ENCODE measurements at regions not wholly inside any gene's neighbourhood (a gene's known extent, or its start where the extent isn't known, plus 50 kb on each side); places are given as distances from the start of the nearest gene placed in this dataset.

DNA sequence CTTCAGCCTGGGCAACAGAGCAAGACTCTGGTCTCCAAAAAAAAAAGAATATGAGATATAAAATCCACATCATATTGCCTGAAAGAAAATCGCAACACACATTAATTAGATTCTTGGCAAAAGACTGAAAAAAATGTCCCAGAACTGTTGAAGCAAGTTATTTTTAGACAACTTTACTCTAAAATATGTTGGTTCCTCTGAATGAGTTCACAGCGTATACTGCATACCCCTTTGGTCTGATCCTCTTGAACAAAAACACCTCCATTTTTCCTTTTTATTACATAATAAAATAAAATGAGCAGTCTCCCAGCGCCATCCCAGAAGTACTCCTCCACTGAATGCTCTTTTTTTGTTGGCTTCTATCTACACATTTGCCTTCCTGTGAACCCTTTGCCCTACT lies 126.0 kb upstream of the TMEM170B start:
- H2BK20ac ChIP-seq (ENCODE audit: low read depth, low read length) = no peak overlapping the region
- peak overlapping the region in 1 of 2 experiments; percentile 34; a peak in 1 of 4 replicates for H4K8ac ChIP-seq (ENCODE audit: low read depth in 2 of 2, low read length in 2 of 2)
- ChIA-PET POLR2A (ENCODE audit: unreplicated experiment) (no interaction called here), CTCF (no interaction called here)
- peaks cover 3% of the 10 kb centered on the region; the same call in 1 of the 2 replicates for H3K9me1 ChIP-seq (ENCODE audit: insufficient read depth, low read length)
- H3K4me2 ChIP-seq (ENCODE audit: low read depth, low read length) = peak overlapping the region; percentile 25; the same call in 1 of the 2 replicates
- dilution Hi-C loops (cut with HindIII; ENCODE audit: low sequenced_read_pairs, unreplicated experiment) (no loop called here), in situ Hi-C loops (cut with MboI; ENCODE audit: low sequenced_read_pairs) (no loop called here), intact Hi-C loops (cut with micrococcal nuclease) (no loop called here)
- peak overlapping the region; percentile 37; the same call in 1 of the 2 replicates for H3K4ac ChIP-seq (ENCODE audit: low read depth, low read length)
- no peak overlapping the region for H2AK9ac ChIP-seq (replicated peaks; ENCODE audit: low read depth, low read length, poor library complexity)
- 100% methylated on average over 1 of the region's 3 CpGs; no CpG with 5 or more reads in 1 of the 2 experiments for WGBS, 2 experiments (ENCODE audit: extremely low coverage in 2 of 2, insufficient read length in 1 of 2)
- no peak overlapping the region for H2BK5ac ChIP-seq (ENCODE audit: low read depth, low read length, poor library complexity, severe bottlenecking)
- H3K23ac ChIP-seq (ENCODE audit: low read depth, low read length) = no peak overlapping the region
- 0 out of 3 replicates have a peak overlapping the region, but pooled peaks have one; percentile 12 for H2BK15ac ChIP-seq (ENCODE audit: low read depth, low read length)
- H2AK5ac ChIP-seq (ENCODE audit: low read depth, low read length) = no peak overlapping the region
- no peak overlapping the region for H3K27ac ChIP-seq (ENCODE audit: insufficient read depth, low read length)
- no peak overlapping the region for H3K14ac ChIP-seq (replicated peaks; ENCODE audit: low read depth, low read length)
- H3K18ac ChIP-seq (ENCODE audit: low read depth, low read length) = peak overlapping the region; percentile 47; the same call in 1 of the 2 replicates
- no peak overlapping the region for H2AFZ ChIP-seq (replicated peaks; ENCODE audit: low read length, poor library complexity)
- no peaks in the 10 kb centered on the region for H3K27me3 ChIP-seq (ENCODE audit: control insufficient read depth, insufficient read depth, low read length)
- ATAC-seq (ENCODE audit: low read depth) (no peak; the same call in 1 of the 2 replicates), DNase-seq (no peak)
- TF ChIP-seq MAFK (IDR thresholded peaks at IDR 0.05; ENCODE audit: low read depth, low read length) (no peak), RCOR1 (IDR thresholded peaks at IDR 0.05; ENCODE audit: insufficient replicate concordance, low read length) (no peak), CHD1 (IDR thresholded peaks at IDR 0.05; ENCODE audit: low read depth, low read length) (no peak), CEBPB (IDR thresholded peaks at IDR 0.05; ENCODE audit: low read depth, low read length) (no peak), RFX5 (IDR thresholded peaks at IDR 0.05; ENCODE audit: low read depth, low read length) (no peak), MXI1 (IDR thresholded peaks at IDR 0.05; ENCODE audit: borderline replicate concordance, low read depth, low read length) (no peak), RAD21 (IDR thresholded peaks at IDR 0.05; ENCODE audit: low read length) (no peak)
- TF ChIP-seq, protein P1, sequence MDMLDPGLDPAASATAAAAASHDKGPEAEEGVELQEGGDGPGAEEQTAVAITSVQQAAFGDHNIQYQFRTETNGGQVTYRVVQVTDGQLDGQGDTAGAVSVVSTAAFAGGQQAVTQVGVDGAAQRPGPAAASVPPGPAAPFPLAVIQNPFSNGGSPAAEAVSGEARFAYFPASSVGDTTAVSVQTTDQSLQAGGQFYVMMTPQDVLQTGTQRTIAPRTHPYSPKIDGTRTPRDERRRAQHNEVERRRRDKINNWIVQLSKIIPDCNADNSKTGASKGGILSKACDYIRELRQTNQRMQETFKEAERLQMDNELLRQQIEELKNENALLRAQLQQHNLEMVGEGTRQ (IDR thresholded peaks at IDR 0.05; ENCODE audit: low read depth, low read length) = no peak
- TF ChIP-seq, protein P2, sequence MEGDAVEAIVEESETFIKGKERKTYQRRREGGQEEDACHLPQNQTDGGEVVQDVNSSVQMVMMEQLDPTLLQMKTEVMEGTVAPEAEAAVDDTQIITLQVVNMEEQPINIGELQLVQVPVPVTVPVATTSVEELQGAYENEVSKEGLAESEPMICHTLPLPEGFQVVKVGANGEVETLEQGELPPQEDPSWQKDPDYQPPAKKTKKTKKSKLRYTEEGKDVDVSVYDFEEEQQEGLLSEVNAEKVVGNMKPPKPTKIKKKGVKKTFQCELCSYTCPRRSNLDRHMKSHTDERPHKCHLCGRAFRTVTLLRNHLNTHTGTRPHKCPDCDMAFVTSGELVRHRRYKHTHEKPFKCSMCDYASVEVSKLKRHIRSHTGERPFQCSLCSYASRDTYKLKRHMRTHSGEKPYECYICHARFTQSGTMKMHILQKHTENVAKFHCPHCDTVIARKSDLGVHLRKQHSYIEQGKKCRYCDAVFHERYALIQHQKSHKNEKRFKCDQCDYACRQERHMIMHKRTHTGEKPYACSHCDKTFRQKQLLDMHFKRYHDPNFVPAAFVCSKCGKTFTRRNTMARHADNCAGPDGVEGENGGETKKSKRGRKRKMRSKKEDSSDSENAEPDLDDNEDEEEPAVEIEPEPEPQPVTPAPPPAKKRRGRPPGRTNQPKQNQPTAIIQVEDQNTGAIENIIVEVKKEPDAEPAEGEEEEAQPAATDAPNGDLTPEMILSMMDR (conservative IDR thresholded peaks at IDR 0.05; ENCODE audit: low read depth, low read length) = no peak
- TF ChIP-seq, protein P3, sequence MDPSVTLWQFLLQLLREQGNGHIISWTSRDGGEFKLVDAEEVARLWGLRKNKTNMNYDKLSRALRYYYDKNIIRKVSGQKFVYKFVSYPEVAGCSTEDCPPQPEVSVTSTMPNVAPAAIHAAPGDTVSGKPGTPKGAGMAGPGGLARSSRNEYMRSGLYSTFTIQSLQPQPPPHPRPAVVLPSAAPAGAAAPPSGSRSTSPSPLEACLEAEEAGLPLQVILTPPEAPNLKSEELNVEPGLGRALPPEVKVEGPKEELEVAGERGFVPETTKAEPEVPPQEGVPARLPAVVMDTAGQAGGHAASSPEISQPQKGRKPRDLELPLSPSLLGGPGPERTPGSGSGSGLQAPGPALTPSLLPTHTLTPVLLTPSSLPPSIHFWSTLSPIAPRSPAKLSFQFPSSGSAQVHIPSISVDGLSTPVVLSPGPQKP (IDR thresholded peaks at IDR 0.05; ENCODE audit: borderline replicate concordance, low read depth, low read length) = no peak
- H3K79me1 ChIP-seq (ENCODE audit: low read depth in 1 of 2, low read length in 2 of 2) = no peaks in the 10 kb centered on the region
- no peaks in the 10 kb centered on the region for H4K20me1 ChIP-seq (ENCODE audit: insufficient read depth, low read length)
- no peak overlapping the region for H3K56ac ChIP-seq (ENCODE audit: extremely low read depth, insufficient read depth, low read length)
- H3K4me3 ChIP-seq (ENCODE audit: insufficient read depth, low read depth, low read length) = no peak overlapping the region
- H3K36me3 ChIP-seq (ENCODE audit: control insufficient read depth, insufficient read depth, low read length) = no peaks in the 10 kb centered on the region
- no TSS peak for BruUV-seq (replicated peaks)
- no peak overlapping the region for H4K91ac ChIP-seq (ENCODE audit: insufficient read depth, low read depth, low read length)
- no peak overlapping the region for H4K5ac ChIP-seq (ENCODE audit: low read depth, low read length)
- peak overlapping the region; percentile 71; the same call in 1 of the 2 replicates for H2BK120ac ChIP-seq (ENCODE audit: low read depth, low read length)
- H3K9me3 ChIP-seq (ENCODE audit: control insufficient read depth, insufficient read depth, low read length) = no peaks in the 10 kb centered on the region
- H3K9ac ChIP-seq (ENCODE audit: low read depth, low read length) = no peak overlapping the region
- peaks cover 8% of the 10 kb centered on the region for H3K4me1 ChIP-seq (ENCODE audit: control insufficient read depth, insufficient read depth, low read length)
